H1 (cell line): ENCODE measurements at regions not wholly inside any gene's neighbourhood (a gene's known extent, or its start where the extent isn't known, plus 50 kb on each side); places are given as distances from the start of the nearest gene placed in this dataset.

Experiments used
- CTCF ChIA-PET: fragments of 300-600 bp; sonication (Branson Sonifier 250); formaldehyde crosslinking; loops from one replicate; lab custom pipeline; 2021; ENCODE audit not compliant: partially characterized antibody; lab: Charles Lee
- POLR2A ChIA-PET: fragments of 300-600 bp; sonication (Branson Sonifier 250); formaldehyde crosslinking; loops from one replicate; lab custom pipeline; 2021; ENCODE audit warnings: inconsistent platforms; ENCODE audit not compliant: partially characterized antibody; lab: Charles Lee
- DNase-seq, 2 experiments: peaks; one replicate each; pipeline versions ENCODE4 v3.0.0 to v3.0.0-alpha.2; 2010 to 2022; ENCODE audit warnings: low spot score in 2 of 2, low read depth in 1 of 2, mixed read lengths in 1 of 2
- FAIRE-seq: peaks from 2 replicates; lab custom pipeline; 2011; peaks lifted over from hg19 to GRCh38; lab: Jason Lieb, UNC
- H2AFZ ChIP-seq: 2 replicates; pipeline ENCODE4 v1.8.1; 2012; ENCODE audit warnings: low read length, inconsistent platforms
- H2AK5ac ChIP-seq: 2 replicates; pipeline ENCODE4 v1.6.1; 2013; ENCODE audit warnings: low read depth, low read length
- H2BK120ac ChIP-seq: replicated peaks from 2 replicates; pipeline ENCODE3; 2013; ENCODE audit warnings: low read depth, low read length, inconsistent platforms
- H2BK12ac ChIP-seq: 2 replicates; pipeline ENCODE4 v1.6.1; 2013; ENCODE audit warnings: low read depth, low read length
- H2BK15ac ChIP-seq: 2 replicates; pipeline ENCODE4 v1.6.1; 2013; ENCODE audit warnings: low read length
- H2BK20ac ChIP-seq: 2 replicates; pipeline ENCODE4 v1.6.1; 2013; ENCODE audit warnings: low read length
- H2BK5ac ChIP-seq: 2 replicates; pipeline ENCODE4 v1.6.1; 2013; ENCODE audit warnings: low read depth, low read length
- H3K14ac ChIP-seq: 2 replicates; pipeline ENCODE4 v1.6.1; 2013; ENCODE audit warnings: inconsistent platforms; ENCODE audit not compliant: insufficient read length
- H3K18ac ChIP-seq: 2 replicates; pipeline ENCODE4 v1.6.1; 2013; ENCODE audit warnings: low read length; ENCODE audit errors: extremely low read depth
- H3K23ac ChIP-seq: 2 replicates; pipeline ENCODE4 v1.6.1; 2013; ENCODE audit warnings: inconsistent platforms; ENCODE audit not compliant: insufficient read length
- H3K23me2 ChIP-seq: 2 replicates; pipeline ENCODE4 v1.6.1; 2013; ENCODE audit warnings: low read depth, low read length
- H3K27ac ChIP-seq: 2 replicates; pipeline ENCODE4 v1.6.1; 2011; ENCODE audit warnings: low read depth, low read length, inconsistent platforms
- H3K27me3 ChIP-seq, 4 experiments: replicated peaks in 1 of 4; 1 replicate in 1 of 4; 2 replicates in 3 of 4; pipeline versions ENCODE4 v1.6.1 to v1.8.1; 2011 to 2013; ENCODE audit warnings: low read length in 3 of 4, mild to moderate bottlenecking in 3 of 4, inconsistent platforms in 2 of 4, mixed read lengths in 2 of 4, moderate library complexity in 1 of 4; ENCODE audit not compliant: control insufficient read depth in 3 of 4, insufficient read depth in 3 of 4; ENCODE audit errors: extremely low read depth in 1 of 4
- H3K36me3 ChIP-seq, 4 experiments: 2 replicates each; pipeline versions ENCODE4 v1.6.1 to v1.8.1; 2011 to 2013; ENCODE audit warnings: mild to moderate bottlenecking in 4 of 4, low read length in 3 of 4, moderate library complexity in 2 of 4, control low read depth in 1 of 4, inconsistent platforms in 1 of 4; ENCODE audit not compliant: insufficient read depth in 4 of 4, control insufficient read depth in 2 of 4
- H3K4ac ChIP-seq: replicated peaks from 2 replicates; pipeline ENCODE3; 2013; ENCODE audit warnings: low read length, low read depth, mixed read lengths, inconsistent platforms; ENCODE audit not compliant: insufficient read length
- H3K4me1 ChIP-seq, 4 experiments: replicated peaks in 1 of 4; 1 replicate in 1 of 4; 2 replicates in 3 of 4; pipeline versions ENCODE4 v1.6.1 to v1.8.1; 2011 to 2013; ENCODE audit warnings: low read length in 3 of 4, inconsistent platforms in 2 of 4, mixed read lengths in 1 of 4; ENCODE audit not compliant: insufficient read depth in 4 of 4, control insufficient read depth in 3 of 4
- H3K4me2 ChIP-seq, 2 experiments: 2 replicates each; pipeline versions ENCODE4 v1.6.1 to v1.8.1; 2011 to 2013; ENCODE audit warnings: low read depth in 2 of 2, low read length in 2 of 2, control low read depth in 1 of 2, inconsistent platforms in 1 of 2, mild to moderate bottlenecking in 1 of 2; ENCODE audit not compliant: insufficient read depth in 1 of 2
- H3K4me3 ChIP-seq, 4 experiments: fragments of 200-600, 300-600 bp in 1 of 4; sonication (generic), shearing (Covaris generic), sonication (Bioruptor Twin) in 1 of 4; 2 replicates each; pipeline versions ENCODE4 v1.5.1 to v1.8.1; 2011 to 2016; ENCODE audit warnings: low read length in 4 of 4, low read depth in 3 of 4, control low read depth in 2 of 4, inconsistent platforms in 2 of 4, mild to moderate bottlenecking in 2 of 4, mixed read lengths in 1 of 4, moderate library complexity in 1 of 4; ENCODE audit not compliant: insufficient read depth in 2 of 4; ENCODE audit errors: extremely low read depth in 1 of 4
- H3K56ac ChIP-seq: replicated peaks from 2 replicates; pipeline ENCODE3; 2013; ENCODE audit warnings: low read depth, mild to moderate bottlenecking, mixed read lengths, low read length, inconsistent platforms; ENCODE audit not compliant: insufficient read length
- H3K79me1 ChIP-seq: 2 replicates; pipeline ENCODE4 v1.6.1; 2013; ENCODE audit warnings: low read depth, low read length, control low read depth
- H3K79me2 ChIP-seq, 2 experiments: 2 replicates each; pipeline versions ENCODE4 v1.6.1 to v1.8.1; 2012 to 2013; ENCODE audit warnings: low read length in 2 of 2, mild to moderate bottlenecking in 2 of 2, inconsistent platforms in 1 of 2; ENCODE audit not compliant: insufficient read depth in 2 of 2, control insufficient read depth in 1 of 2
- H3K9ac ChIP-seq, 4 experiments: replicated peaks in 1 of 4; 1 replicate in 1 of 4; 2 replicates in 3 of 4; pipeline versions ENCODE4 v1.6.1 to v1.8.1; 2011 to 2013; ENCODE audit warnings: low read depth in 3 of 4, low read length in 3 of 4, control low read depth in 2 of 4, mild to moderate bottlenecking in 2 of 4, moderate library complexity in 2 of 4, inconsistent platforms in 1 of 4; ENCODE audit errors: extremely low read depth in 1 of 4
- H3K9me3 ChIP-seq, 2 experiments: 2 replicates each; pipeline versions ENCODE4 v1.6.1 to v1.8.1; 2012 to 2013; ENCODE audit warnings: mild to moderate bottlenecking in 2 of 2, moderate library complexity in 2 of 2, control low read depth in 1 of 2, inconsistent platforms in 1 of 2, low read depth in 1 of 2, low read length in 1 of 2, mixed read lengths in 1 of 2; ENCODE audit not compliant: insufficient read depth in 2 of 2
- H4K20me1 ChIP-seq, 2 experiments: replicated peaks in 1 of 2; 2 replicates each; pipeline versions ENCODE3 to v1.8.1; 2011 to 2013; ENCODE audit warnings: inconsistent platforms in 2 of 2, low read length in 2 of 2, mild to moderate bottlenecking in 1 of 2; ENCODE audit not compliant: insufficient read depth in 2 of 2, control insufficient read depth in 1 of 2
- H4K5ac ChIP-seq: 2 replicates; pipeline ENCODE4 v1.6.1; 2013; ENCODE audit warnings: low read length, low read depth, mixed read lengths, inconsistent platforms; ENCODE audit not compliant: insufficient read length
- H4K8ac ChIP-seq: 2 replicates; pipeline ENCODE4 v1.8.0; 2013; ENCODE audit warnings: mild to moderate bottlenecking, moderate library complexity, low read length, inconsistent platforms; ENCODE audit not compliant: insufficient read depth; ENCODE audit errors: extremely low read depth
- H4K91ac ChIP-seq: replicated peaks from 2 replicates; pipeline ENCODE3; 2013; ENCODE audit warnings: low read length, mixed read lengths, inconsistent platforms; ENCODE audit not compliant: insufficient read length
- CBX5 ChIP-seq: fragments of 300-800, 300-1000 bp; sonication (generic); IDR thresholded peaks from 2 replicates; pipeline ENCODE4 v1.7.1; 2016; ENCODE audit warnings: antibody characterized with exemption, low read length, low read depth
- CREB1 ChIP-seq: IDR thresholded peaks from 2 replicates; pipeline ENCODE4 v1.6.1; 2012; ENCODE audit warnings: inconsistent platforms
- CTBP2 ChIP-seq: IDR thresholded peaks from 2 replicates; pipeline ENCODE4 v1.7.0; 2011; ENCODE audit warnings: borderline replicate concordance, mild to moderate bottlenecking, moderate library complexity, mixed read lengths, low read length; ENCODE audit not compliant: insufficient read depth, insufficient read length
- EGR1 ChIP-seq: IDR thresholded peaks from 2 replicates; pipeline ENCODE4 v1.6.1; 2011; ENCODE audit warnings: low read depth, low read length, borderline replicate concordance
- FOSL1 ChIP-seq: IDR thresholded peaks from 2 replicates; pipeline ENCODE4 v1.6.1; 2011; ENCODE audit warnings: mild to moderate bottlenecking, low read depth, low read length, moderate library complexity; ENCODE audit not compliant: insufficient read depth
- JUN ChIP-seq: IDR thresholded peaks from 2 replicates; pipeline ENCODE4 v1.6.1; 2011; ENCODE audit warnings: low read depth, mild to moderate bottlenecking, improper control_type of control experiment, low read length
- KDM1A ChIP-seq: fragments of 200-600, 300-600 bp; sonication (generic); IDR thresholded peaks from 2 replicates; pipeline ENCODE4 v1.7.1; 2016; ENCODE audit warnings: mild to moderate bottlenecking, low read length, borderline replicate concordance
- POLR2AphosphoS5 ChIP-seq: IDR thresholded peaks from 2 replicates; pipeline ENCODE4 v1.6.1; 2011; ENCODE audit warnings: low read depth, low read length
- TAF1 ChIP-seq: IDR thresholded peaks from 2 replicates; pipeline ENCODE4 v1.6.1; 2011; ENCODE audit warnings: mild to moderate bottlenecking, low read depth, low read length
- TAF7 ChIP-seq: optimal IDR thresholded peaks from 2 replicates; pipeline ENCODE3; 2011; ENCODE audit warnings: low read depth, mild to moderate bottlenecking, inconsistent platforms, low read length, moderate library complexity, borderline replicate concordance
- WGBS, 2 experiments: shearing (Covaris generic) in 1 of 2; methylation state at CpG; one replicate each; pipeline versions ENCODE4 v1.1.6 to v1.1.7; 2013 to 2015; ENCODE audit warnings: low lambda C conversion rate in 2 of 2, mixed read lengths in 2 of 2, inconsistent platforms in 1 of 2, low coverage in 1 of 2, missing lambda C conversion rate in 1 of 2; ENCODE audit not compliant: insufficient replicate concordance in 2 of 2, insufficient coverage in 1 of 2, insufficient read length in 1 of 2; ENCODE audit errors: extremely low coverage in 1 of 2, missing lambda C conversion rate in 1 of 2; 5-methylcytosine and 5-hydroxymethylcytosine counted together
- TF ChIP-seq, protein P1 (sequence below): IDR thresholded peaks from 2 replicates; pipeline ENCODE4 v1.6.1; 2011; ENCODE audit warnings: low read length, improper control_type of control experiment
- TF ChIP-seq, protein P2 (sequence below), 3 experiments: IDR thresholded peaks; 1 replicate in 2 of 3; 2 replicates in 1 of 3; pipeline versions ENCODE4 v1.5.1 to v1.6.1; 2011; ENCODE audit warnings: low read length in 3 of 3, mild to moderate bottlenecking in 3 of 3, inconsistent platforms in 2 of 3, low read depth in 1 of 3, moderate library complexity in 1 of 3; ENCODE audit not compliant: insufficient read depth in 1 of 3; ENCODE audit errors: control extremely low read depth in 1 of 3

DNA sequence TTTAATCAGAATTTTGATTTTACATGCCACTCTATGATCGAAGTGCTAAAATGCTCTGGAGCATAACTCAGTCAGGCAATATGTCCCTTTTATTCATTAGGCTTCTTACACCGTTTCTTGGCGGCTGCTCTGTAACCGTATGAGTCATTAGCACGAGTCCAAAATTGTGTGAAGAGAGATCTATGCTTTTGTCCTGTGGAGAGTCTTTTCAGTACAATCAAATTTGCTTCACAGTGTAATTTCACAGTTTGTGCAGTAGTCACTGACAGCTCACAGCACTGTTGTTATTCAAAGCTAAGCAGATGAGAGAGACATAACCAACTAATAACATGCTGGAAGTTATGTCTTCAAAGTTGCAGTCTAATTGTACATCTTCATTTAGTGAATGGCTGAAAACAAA lies 167.8 kb downstream of the PCDH10 start:
- FAIRE-seq, result no peak
- no peak overlapping the region for H3K4me3 ChIP-seq
- H4K8ac ChIP-seq, result no peak overlapping the region
- no peaks in the 10 kb centered on the region for H3K79me1 ChIP-seq
- H3K36me3 ChIP-seq, result no peaks in the 10 kb centered on the region
- H2BK15ac ChIP-seq, result no peak overlapping the region
- no peak overlapping the region for H3K14ac ChIP-seq
- H2BK20ac ChIP-seq, result no peak overlapping the region
- no peaks in the 10 kb centered on the region for H3K23me2 ChIP-seq
- H2AK5ac ChIP-seq, result no peak overlapping the region
- no peak for DNase-seq
- H3K9ac ChIP-seq, result no peak overlapping the region
- H2BK12ac ChIP-seq, result no peak overlapping the region
- H2BK5ac ChIP-seq, result no peak overlapping the region
- H3K9me3 ChIP-seq, result no peaks in the 10 kb centered on the region
- no peak overlapping the region for H2AFZ ChIP-seq
- H3K27me3 ChIP-seq, result no peaks in the 10 kb centered on the region
- H3K27ac ChIP-seq, result no peak overlapping the region
- CTCF ChIA-PET, result no interaction called here
- no peak overlapping the region for H3K23ac ChIP-seq
- H3K4me2 ChIP-seq, result no peak overlapping the region
- no peak overlapping the region for H3K18ac ChIP-seq
- no peaks in the 10 kb centered on the region for H4K20me1 ChIP-seq
- H3K4ac ChIP-seq, result no peak overlapping the region
- WGBS, 2 experiments, result 90% methylated on average over 5 of the region's 5 CpGs; no CpG with 5 or more reads in 1 of the 2 experiments
- no peak overlapping the region for H4K5ac ChIP-seq
- no peaks in the 10 kb centered on the region for H3K4me1 ChIP-seq
- POLR2A ChIA-PET, result no interaction called here
- H3K56ac ChIP-seq, result no peak overlapping the region
- no peaks in the 10 kb centered on the region for H3K79me2 ChIP-seq
- H4K91ac ChIP-seq, result no peak overlapping the region
- no peak overlapping the region for H2BK120ac ChIP-seq
- TF ChIP-seq CREB1 (no peak), JUN (no peak), TAF1 (no peak), CTBP2 (no peak), KDM1A (no peak), EGR1 (no peak), TAF7 (no peak), POLR2AphosphoS5 (no peak), FOSL1 (no peak), CBX5 (no peak)
- TF ChIP-seq, protein P1, sequence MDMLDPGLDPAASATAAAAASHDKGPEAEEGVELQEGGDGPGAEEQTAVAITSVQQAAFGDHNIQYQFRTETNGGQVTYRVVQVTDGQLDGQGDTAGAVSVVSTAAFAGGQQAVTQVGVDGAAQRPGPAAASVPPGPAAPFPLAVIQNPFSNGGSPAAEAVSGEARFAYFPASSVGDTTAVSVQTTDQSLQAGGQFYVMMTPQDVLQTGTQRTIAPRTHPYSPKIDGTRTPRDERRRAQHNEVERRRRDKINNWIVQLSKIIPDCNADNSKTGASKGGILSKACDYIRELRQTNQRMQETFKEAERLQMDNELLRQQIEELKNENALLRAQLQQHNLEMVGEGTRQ, result no peak
- TF ChIP-seq, protein P2, sequence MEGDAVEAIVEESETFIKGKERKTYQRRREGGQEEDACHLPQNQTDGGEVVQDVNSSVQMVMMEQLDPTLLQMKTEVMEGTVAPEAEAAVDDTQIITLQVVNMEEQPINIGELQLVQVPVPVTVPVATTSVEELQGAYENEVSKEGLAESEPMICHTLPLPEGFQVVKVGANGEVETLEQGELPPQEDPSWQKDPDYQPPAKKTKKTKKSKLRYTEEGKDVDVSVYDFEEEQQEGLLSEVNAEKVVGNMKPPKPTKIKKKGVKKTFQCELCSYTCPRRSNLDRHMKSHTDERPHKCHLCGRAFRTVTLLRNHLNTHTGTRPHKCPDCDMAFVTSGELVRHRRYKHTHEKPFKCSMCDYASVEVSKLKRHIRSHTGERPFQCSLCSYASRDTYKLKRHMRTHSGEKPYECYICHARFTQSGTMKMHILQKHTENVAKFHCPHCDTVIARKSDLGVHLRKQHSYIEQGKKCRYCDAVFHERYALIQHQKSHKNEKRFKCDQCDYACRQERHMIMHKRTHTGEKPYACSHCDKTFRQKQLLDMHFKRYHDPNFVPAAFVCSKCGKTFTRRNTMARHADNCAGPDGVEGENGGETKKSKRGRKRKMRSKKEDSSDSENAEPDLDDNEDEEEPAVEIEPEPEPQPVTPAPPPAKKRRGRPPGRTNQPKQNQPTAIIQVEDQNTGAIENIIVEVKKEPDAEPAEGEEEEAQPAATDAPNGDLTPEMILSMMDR (IDR thresholded peaks at IDR 0.05; ENCODE audit: control extremely low read depth in 1 of 3, insufficient read depth in 1 of 3, low read depth in 1 of 3, low read length in 3 of 3), result no peak
